HG03039 (cell line): ENCODE measurements at regions not wholly inside any gene's neighbourhood (a gene's known extent, or its start where the extent isn't known, plus 50 kb on each side); places are given as distances from the start of the nearest gene placed in this dataset.

Source experiments
- ATAC-seq: cut with Tn5 transposase; IDR thresholded peaks from one replicate; pipeline ENCODE4 v1.9.1; 2021; ENCODE audit warnings: mild to moderate bottlenecking, moderate library complexity; ENCODE audit not compliant: unreplicated experiment

GRCh38 chr9:105828171-105828570, 133.8 kb downstream of the TMEM38B start:
- ATAC-seq = no peak

DNA sequence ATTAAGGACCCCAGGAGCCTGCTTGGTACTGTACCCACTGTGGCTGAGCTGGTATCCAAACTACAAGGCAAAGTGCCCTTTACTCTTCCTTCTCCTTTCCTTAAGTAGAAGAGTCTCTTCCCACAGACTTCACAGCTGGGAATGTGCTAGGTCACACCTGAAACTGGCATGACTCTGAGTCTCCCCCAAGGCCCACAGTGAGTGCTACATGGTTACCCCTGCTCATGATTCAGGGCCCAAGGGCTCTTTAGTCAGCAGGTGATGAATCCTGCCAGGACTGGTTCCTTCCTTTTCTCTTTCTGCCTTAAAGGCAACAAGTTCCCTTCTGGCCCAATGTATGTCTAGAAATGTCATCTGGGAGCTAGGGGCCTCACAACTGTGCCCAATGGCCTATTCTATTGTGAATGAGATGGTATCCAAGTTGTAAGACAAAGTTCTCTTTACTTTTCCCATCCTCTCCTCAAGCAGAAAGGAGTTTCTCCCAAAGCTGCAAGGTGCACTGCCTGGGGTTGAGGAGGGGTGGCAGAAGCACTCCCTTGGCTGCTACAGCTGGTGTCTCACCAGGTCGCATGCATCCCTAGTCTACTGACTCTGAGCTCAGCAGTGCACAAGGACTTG, 134.4 kb downstream of the TMEM38B start:
- no peak for ATAC-seq

- ATAC-seq = no peak
These were observed 136.1 kb downstream of the TMEM38B start for GRCh38 chr9:105830461-105830860.

DNA sequence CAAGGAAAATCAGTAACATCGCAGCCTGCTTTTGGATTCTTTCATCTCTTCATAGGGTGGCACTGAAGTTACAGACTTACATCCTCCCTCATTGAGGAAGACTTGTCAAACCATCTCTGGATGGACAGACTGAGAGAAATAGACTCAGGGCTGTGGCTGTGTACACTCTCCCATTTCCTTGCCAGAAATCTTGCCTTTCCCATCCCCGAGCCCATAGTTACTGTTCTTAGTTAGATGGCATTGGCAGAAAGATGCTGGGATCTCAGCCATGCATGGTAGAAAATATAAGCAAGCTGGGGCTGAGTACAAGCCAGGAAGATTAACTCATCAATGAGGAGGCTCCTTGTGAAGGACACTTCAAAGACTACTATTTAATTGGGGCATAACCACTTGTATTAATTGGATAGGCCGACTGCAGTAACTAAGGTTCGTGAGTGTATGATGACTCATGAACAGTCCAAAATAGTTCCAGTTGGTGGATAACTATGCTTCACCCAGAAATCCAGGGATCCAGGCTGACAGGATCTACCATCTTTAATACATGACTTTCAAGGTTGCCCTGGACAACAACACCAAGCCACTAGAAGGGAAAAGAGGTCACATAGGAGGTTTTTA, 137.9 kb downstream of the TMEM38B start:
- no peak for ATAC-seq

- ATAC-seq = no peak
These were observed 139.1 kb downstream of the TMEM38B start for GRCh38 chr9:105833271-105833975.

- ATAC-seq = no peak
These were observed 140.1 kb downstream of the TMEM38B start for GRCh38 chr9:105834404-105834803.

GRCh38 chr9:105835721-105836120, 141.4 kb downstream of the TMEM38B start:
- no peak for ATAC-seq

GRCh38 chr9:105836936-105837660, 142.8 kb downstream of the TMEM38B start:
- ATAC-seq = no peak

DNA sequence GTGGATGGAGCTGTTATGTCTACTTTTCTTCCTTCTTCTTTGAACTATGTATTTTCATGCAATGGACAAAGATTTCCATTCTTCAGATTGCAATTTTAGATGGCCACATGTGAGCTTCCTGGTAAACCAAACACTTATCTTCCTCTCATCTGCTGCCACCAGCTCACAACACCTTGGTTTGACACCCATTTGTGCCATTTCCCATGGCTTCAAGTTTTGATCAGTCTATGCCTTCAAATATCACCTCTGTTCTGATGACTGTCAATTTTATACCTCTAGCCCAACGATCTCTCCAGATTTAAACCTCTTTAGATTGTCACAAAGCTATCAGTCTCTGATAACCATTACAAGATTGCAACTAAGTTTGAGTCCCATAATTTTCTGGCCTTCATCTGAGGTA, 147.2 kb downstream of the TMEM38B start:
- ATAC-seq = no peak

DNA sequence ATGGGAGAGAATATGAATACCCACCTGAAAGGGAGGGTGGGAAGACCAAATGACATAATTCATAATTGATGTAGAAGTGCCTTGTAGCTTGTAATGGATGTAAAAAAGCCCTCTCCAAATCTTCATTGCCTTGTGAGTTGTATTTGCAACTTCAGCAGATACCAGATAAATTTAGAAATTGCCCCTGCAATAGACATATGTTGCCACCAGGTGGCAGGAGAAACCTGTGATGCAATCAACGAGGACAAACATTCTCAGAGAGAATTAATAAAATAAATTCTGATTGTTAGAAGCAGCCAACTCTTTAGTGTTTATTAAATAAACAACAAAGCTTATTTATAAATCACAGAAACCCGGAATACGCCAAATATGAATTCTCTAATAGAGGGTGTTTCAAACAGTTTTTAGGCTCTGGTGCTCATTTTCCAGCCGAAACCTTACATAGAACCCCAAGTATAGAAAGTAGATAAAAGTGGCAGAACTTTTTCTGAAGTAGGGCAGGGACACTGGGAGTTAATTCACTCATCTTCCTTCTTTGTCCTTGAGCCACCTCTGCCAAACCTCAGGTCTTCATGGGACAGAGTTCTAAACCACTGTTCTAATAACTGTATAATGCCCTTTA, 147.8 kb downstream of the TMEM38B start:
- ATAC-seq = no peak

GRCh38 chr9:105846825-105847224, 152.5 kb downstream of the TMEM38B start:
- no peak for ATAC-seq

- ATAC-seq = no peak
These were observed 156.6 kb downstream of the TMEM38B start for GRCh38 chr9:105850852-105851500.

- no peak for ATAC-seq
These were observed 159.9 kb downstream of the TMEM38B start for GRCh38 chr9:105854026-105854782.

DNA sequence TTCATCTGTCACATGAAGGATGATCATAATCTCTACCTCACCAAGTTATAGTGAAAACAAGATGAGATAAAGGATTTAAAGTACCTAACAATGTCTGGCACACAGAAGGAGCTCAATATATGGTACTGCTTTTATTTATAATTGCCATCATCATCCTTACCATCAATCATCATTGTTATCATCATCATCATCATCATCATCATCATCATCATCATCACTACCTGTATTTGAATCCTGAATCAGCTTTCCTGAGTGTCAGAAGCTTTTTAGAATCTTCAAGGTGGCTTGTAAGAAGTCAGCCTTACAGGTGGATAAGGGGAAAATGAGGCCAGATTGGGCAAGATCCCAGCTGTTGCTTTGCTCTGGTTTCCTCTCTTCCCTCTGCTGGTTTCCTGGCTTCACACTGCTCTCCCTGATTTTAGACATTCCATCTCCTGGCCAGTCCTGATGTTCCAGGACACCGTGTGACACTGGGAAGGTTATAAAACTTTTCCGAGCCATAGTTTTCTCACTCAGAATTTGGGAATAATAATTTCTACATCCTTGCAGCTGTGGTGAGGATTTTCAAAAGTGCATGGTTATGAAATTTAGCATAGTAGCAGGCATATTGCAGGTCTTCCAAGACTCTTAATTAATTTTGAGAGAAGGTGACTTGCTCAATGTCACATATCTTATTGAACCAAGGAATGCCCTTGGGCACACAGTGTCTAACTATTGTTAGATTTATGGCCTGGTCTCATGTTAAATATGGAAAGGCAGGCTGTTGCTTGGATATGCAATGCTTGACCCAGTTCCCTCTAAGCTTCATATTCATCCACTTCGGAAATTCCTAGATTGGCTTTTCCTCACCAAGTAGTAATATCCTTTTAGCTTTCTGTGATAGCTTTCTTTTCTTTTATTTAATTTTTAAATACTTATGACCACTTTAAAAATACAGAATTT, 160.7 kb downstream of the TMEM38B start:
- no peak for ATAC-seq

- ATAC-seq = no peak
These were observed 161.6 kb downstream of the TMEM38B start for GRCh38 chr9:105855987-105856386.

DNA sequence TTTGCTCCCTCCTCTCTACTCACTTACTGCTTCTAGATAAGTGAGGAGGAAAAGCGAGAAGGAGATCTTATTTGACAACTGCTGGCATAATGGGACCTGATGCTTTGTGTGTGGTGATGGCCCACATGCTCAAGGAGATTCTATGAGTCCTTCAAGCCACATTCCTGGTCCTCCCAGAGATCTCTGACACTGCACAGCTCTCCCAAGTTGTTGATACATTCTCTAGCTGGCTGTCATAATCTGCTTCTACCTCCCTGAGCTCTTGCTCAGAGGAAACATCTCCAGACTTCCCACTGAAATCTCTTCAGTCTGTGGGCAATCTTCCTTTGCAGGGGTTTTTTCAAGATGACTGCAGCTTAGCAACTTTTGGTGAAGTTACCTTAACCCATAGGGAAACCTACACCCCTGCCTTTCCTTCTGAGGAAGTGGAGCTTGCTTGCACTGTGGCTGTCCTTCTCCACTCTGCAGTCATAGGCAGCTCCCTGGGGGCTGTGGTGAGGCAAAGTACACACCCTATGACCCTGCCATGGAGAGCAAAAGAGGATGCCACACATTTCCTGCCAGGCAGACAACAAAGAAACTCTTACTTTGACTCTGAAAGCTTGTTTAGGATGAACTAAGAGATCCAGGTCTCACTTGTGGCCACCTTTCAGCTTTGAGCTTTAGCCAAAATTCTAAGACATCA, 163.8 kb downstream of the TMEM38B start:
- ATAC-seq = no peak

- no peak for ATAC-seq
These were observed 164.5 kb downstream of the TMEM38B start for GRCh38 chr9:105858877-105859276.

- ATAC-seq = no peak
These were observed 165.2 kb downstream of the TMEM38B start for GRCh38 chr9:105859428-105860091.
